ENCODE measurements at regions not wholly inside any gene's neighbourhood (a gene's known extent, or its start where the extent isn't known, plus 50 kb on each side); places are given as distances from the start of the nearest gene placed in this dataset.
"Not testable (repeated sequence)": the region's sequence is repeated elsewhere in the genome, so short reads cannot be mapped to it uniquely, and the experiment has no call there.

GRCh38 chr5:154702477-154702876 is 52.7 kb upstream of the LARP1 start:
- no peak for DNase-seq

- DNase-seq = not testable (repeated sequence)
These were observed 53.5 kb upstream of the LARP1 start for GRCh38 chr5:154701725-154702124.

- DNase-seq = no peak
These were observed 54.0 kb upstream of the LARP1 start for GRCh38 chr5:154701181-154701580.

- DNase-seq = not testable (repeated sequence)
These were observed 54.8 kb upstream of the LARP1 start for GRCh38 chr5:154700289-154700928.

- DNase-seq = no peak
These were observed 56.4 kb upstream of the LARP1 start for GRCh38 chr5:154698763-154699162.

- DNase-seq = no peak
These were observed 57.8 kb upstream of the LARP1 start for GRCh38 chr5:154697371-154697770.

GRCh38 chr5:154696891-154697290 is 58.3 kb upstream of the LARP1 start:
- DNase-seq = no peak

- DNase-seq = no peak
These were observed 61.0 kb upstream of the LARP1 start for GRCh38 chr5:154694159-154694558.

- DNase-seq = no peak
These were observed 64.7 kb upstream of the LARP1 start for GRCh38 chr5:154690488-154690887.

- DNase-seq = no peak
These were observed 68.7 kb upstream of the LARP1 start for GRCh38 chr5:154686490-154686889.

- DNase-seq = no peak
These were observed 71.9 kb upstream of the LARP1 start for GRCh38 chr5:154683101-154683880.

GRCh38 chr5:154679501-154679900 is 75.7 kb upstream of the LARP1 start:
- no peak for DNase-seq

GRCh38 chr5:154677921-154678320 is 77.3 kb upstream of the LARP1 start:
- DNase-seq = no peak

- DNase-seq = no peak
These were observed 78.7 kb upstream of the LARP1 start for GRCh38 chr5:154676508-154676907.

GRCh38 chr5:154674029-154674428 is 81.1 kb upstream of the LARP1 start:
- no peak for DNase-seq

GRCh38 chr5:154673506-154673905 is 81.7 kb upstream of the LARP1 start:
- DNase-seq = no peak

GRCh38 chr5:154669913-154670312 is 85.3 kb upstream of the LARP1 start:
- not testable (repeated sequence) for DNase-seq

GRCh38 chr5:154669402-154669801 is 85.8 kb upstream of the LARP1 start:
- no peak for DNase-seq

- DNase-seq = no peak
These were observed 90.3 kb upstream of the LARP1 start for GRCh38 chr5:154664869-154665268.

- no peak for DNase-seq
These were observed 91.8 kb upstream of the LARP1 start for GRCh38 chr5:154663424-154663823.

- DNase-seq = no peak
These were observed 100.4 kb upstream of the LARP1 start for GRCh38 chr5:154654486-154655371.

GRCh38 chr5:154653764-154654485 is 101.3 kb upstream of the LARP1 start:
- no peak for DNase-seq

GRCh38 chr5:154653418-154653763 is 101.8 kb upstream of the LARP1 start:
- DNase-seq = no peak
